GM19395 (cell line): ENCODE measurements at regions not wholly inside any gene's neighbourhood (a gene's known extent, or its start where the extent isn't known, plus 50 kb on each side); places are given as distances from the start of the nearest gene placed in this dataset.

Experiments
- ATAC-seq: cut with Tn5 transposase; IDR thresholded peaks from one replicate; pipeline ENCODE4 v1.9.1; 2021; ENCODE audit warnings: mild to moderate bottlenecking, moderate library complexity; ENCODE audit not compliant: unreplicated experiment

DNA sequence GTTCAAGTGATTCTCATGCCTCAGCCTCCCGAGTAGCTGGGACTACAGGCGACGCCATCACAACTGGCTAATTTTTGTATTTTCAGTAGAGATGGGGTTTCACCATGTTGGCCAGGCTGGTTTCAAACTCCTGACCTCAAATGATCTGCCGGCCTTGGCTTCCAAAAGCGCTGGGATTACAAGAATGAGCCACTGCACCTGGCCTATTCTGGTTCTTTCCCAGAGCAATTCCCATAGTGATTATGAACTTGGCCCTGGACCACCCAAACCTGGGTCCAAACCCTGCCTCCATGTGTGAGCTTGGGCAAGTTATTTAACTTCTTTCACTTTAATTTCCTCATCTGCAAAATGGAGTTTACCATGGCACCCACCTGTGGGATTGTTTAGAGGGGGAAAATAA, 61.5 kb upstream of the HEPHL1 start:
- no peak for ATAC-seq

- no peak for ATAC-seq
These were observed 58.1 kb upstream of the HEPHL1 start for GRCh38 chr11:93963072-93963471.

- ATAC-seq: no peak
These were observed 53.9 kb upstream of the HEPHL1 start for GRCh38 chr11:93967258-93967657.

GRCh38 chr11:93967944-93968343, 53.2 kb upstream of the HEPHL1 start:
- no peak for ATAC-seq

- ATAC-seq: no peak
These were observed 50.9 kb upstream of the HEPHL1 start for GRCh38 chr11:93969925-93970922.
